ENCODE measurements at regions not wholly inside any gene's neighbourhood (a gene's known extent, or its start where the extent isn't known, plus 50 kb on each side); places are given as distances from the start of the nearest gene placed in this dataset.
"Not testable (repeated sequence)": the region's sequence is repeated elsewhere in the genome, so short reads cannot be mapped to it uniquely, and the experiment has no call there.

DNA sequence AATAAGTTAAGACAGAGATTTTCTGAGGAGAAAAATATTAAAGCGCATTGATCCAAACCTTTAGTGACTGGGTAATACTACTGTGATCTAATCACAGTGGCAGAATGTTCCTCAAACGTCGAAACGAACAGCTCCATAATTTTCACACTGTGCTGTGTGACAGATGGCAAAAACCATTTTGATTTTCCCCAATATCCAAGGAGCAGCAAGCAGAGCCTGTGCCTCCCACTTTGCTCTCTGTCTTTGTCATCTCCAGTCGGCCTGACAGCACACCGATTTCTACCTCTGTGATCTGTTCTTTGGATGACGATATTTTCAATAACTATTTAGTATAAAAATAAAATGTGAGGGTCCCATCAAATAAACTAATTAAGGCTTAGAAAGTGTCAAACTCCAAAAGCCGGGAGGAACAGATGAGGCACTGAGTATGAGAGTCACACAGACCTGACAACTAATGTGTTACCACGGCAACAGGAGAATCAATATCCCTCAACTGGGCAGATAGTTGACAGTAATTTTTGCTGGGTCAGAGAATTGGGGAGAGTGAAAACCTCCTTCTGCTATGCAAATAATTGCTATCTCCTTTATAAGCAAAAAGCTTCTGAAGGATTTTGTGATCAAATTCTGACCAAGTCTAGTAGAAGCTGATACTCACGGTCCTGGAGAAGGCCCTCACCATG is 489.1 kb upstream of the CFAP20DC start:
- DNase-seq = no peak

DNA sequence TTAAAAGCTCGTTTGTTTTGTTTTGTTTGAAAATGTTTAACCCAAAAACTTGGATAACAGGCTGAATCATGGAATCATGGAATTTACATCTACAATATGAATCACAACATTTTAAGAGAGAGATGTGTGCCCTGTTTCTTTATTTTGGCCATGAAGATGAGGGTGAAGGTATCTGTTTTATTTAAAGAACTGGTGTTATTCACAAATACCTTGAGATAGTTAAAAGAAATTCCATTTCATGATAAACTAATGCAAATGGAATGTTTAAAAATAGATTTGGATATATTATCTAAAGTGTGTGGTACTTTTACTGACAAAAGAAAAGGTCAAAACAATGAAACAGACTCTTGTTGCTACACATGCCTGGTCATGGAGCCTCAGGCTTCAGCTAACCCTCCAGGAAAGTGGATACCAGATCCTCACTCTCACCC is 486.0 kb upstream of the CFAP20DC start:
- no peak for DNase-seq

DNA sequence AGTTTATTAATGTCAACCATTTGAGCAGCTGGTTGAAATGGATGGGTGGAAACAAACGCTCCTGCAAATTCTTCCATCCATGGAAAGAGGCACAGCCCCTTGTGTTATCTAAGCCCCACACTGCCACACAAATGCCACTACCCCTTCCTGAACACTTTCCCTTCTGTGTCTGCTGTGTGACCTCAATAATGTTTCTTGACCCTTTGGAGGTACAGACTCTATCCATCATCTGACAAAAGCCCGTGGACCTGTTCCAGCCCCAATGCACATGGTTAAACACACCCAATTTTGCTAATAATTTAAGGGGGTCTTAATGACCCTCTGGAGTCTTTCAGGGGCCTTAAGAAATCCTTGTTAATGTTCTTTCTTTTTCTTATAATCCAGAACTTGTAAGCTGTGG is 482.2 kb upstream of the CFAP20DC start:
- no peak for DNase-seq

DNA sequence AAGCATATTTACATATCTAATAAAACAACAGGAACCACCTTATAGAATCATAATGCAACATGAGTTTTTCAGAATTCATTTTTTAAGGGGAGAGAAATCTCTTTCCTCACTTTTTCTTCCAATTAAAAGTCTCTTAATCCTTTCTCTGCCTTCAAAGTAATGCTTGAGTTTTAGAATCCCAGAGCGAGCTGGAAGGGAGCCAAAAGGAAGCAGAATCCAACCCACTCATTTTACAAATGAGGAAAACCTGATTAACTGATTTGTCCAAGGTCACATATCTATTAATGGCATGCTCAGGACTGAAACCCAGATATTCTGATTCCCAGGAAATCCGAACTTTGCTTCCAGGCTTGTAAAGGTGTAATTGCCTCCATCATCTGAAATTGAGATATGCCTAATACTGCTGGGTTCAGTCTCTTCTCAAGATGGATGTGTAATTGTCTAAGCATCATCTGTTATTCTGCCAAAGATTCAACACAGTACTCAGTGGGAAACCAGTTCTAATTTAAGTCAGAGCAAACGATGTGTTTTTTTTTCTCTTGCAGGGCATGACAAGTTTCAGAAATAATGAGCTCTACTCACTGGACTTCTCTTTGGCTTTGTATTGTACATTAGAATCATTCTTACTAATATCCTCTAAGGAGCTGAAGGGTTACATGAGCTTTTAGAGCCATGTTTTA is 481.4 kb upstream of the CFAP20DC start:
- DNase-seq = no peak

DNA sequence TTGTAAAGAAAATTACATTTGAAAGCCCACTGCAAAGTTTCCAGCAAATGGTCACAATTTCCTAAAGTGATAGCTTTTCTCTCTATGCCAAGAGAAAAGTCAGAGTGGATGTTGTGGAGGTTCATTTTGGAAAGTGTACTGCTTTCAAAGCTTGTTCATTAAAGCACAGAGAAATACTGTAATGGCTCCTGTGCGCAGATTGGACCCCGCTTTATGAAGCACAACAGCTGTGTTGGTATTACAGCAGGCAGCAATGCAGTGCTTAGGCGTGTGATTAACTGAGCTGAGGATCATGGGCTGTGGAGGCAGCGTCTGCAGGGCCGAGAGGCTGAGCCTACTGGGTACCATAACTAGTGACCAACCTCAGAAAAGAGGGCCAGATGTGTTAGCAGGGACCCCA is 478.4 kb upstream of the CFAP20DC start:
- DNase-seq = no peak

DNA sequence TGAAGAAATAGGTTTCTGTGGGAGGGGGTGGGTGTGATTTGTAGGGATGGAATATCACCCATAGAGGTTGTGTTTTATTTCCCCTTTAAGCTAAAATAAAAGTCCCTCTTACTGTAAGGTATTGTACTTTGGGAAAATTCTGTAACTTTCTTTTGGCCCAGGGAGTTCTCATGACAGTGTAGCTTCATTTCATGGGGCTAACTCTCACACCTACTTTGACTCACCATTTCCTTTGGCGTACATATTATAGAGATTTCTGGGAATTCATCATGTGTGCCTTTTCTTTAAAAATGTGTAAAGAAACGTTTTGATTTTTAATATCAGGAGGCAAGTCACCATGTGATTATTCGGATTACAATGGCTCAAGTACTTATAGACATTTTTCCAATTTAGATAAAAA is 477.7 kb upstream of the CFAP20DC start:
- no peak for DNase-seq

DNA sequence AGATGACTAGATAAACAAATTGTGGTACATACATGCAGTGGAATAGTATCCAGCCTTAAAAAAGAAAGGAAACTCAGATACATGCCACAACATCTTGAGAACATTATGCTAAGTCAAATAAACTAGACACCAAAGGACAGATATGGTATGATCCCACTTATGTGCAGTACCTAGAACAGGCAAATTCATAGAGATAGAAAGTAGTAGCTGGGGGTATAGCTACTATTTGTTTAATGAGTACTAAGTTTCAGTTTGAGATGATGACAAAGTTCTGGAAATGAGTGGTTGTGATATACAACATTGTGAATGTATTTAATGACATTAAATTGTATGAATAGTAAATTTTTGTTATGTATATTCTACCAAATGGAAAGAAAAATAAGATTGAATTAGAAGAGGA is 477.2 kb upstream of the CFAP20DC start:
- DNase-seq = no peak

DNA sequence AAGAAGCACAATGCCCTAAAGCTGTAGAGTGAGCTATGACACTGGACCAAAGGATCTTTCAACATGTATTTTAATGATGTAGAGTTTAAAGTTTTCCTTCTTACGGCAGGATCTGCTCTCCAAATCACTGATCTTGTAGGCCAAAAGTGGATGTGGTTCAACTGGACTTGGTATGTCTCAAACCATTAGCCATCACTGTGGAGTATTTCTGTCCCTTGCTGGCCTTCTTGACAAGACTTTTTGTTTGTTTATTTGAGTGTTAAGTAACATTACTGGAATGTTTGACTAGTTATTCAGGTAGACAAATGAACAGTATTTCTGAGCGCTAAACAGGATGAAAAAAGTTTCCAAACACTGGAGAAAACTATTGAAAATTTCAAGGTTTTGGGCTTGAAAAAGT is 472.7 kb upstream of the CFAP20DC start:
- no peak for DNase-seq

DNA sequence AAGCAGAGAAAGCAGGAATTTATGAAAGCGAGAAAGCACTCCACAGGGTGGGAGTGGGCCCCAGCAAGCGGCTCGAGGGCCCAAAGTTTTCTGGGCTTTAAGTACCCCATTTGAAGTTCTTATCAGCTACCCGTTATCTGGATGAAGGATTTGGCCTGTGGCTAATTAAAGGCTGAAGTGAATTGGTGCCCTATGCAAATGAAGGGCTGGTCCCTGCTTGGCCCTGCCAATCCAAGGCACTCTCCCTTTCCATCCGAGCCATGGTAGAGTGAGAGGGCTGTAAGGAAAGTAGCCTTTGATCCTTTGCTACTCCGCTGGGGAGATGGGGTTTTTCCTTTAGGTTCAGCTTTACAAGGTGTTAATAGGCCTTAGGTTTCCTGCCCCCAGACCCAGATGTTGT is 469.3 kb upstream of the CFAP20DC start:
- DNase-seq = no peak

DNA sequence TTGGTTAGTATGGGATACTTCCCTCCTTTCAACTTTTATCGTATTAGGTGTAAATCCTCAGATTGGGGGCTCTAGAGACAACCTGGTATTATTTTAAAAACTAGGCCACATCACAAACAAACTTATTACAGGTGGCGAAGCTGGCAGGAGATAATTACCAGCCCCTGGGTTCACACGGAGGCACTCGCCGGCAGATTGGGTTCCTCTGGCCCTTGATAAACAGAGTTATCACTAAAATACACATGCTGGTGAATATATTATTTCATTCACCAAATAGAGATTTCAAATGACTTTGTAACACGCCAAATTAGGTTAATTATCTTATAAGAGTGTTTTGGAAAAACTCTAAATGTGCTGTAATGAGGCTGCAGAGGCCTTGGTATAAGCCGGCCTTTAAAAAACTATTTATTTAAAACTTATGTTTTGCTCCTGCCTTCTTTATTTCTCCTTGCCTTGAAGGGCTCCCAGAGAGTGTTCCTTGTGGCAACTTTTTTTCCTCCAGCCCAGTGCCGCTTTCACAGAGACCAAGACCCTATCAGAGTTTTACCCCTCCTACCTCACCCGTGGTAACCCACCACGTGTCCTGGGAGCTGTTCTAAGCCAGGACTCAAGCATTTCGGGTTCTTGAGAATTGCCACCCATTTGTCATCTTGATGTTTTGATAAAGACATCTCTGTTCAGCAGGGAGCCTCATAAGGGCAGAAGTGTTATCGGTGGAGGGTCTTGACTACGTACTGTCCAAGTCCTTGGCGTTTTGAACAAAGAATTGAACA is 468.6 kb upstream of the CFAP20DC start:
- no peak for DNase-seq

DNA sequence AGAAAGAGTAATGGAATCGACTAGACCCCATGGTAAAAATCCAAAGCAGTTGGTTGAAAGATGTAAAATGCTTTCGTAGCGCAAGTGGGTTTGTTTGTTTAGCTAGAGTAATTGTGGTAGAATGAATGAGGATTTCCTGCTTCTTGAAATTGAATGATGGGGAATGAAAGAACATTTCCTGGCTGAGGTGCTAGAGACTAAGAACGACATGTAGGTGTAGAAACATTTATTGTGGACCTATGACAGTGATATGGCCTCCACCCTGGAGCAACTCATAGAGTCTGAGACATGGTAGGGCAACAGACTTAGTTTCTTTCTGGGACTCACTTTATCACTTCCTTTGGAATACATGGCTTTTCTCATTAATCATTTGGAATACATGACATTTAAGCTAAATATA is 467.6 kb upstream of the CFAP20DC start:
- DNase-seq = no peak

DNA sequence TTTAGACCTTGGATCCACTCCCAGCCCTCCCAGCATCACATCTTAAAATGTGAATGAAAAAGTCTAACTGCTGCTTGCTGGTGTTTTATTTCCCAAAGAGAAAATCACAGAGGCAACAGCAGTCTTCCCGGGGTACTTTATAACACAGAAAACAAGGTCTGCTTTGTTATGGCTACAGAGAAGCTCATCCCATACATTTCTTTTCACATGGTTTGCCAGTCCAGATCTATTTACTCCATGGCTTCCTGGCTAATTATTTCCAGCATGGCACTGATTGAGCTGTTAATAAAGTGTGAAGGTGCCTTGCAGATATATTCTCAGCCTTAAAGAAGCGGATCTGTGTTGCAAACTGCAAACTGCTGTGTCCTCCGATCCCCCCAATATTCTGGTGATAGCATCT is 466.1 kb upstream of the CFAP20DC start:
- DNase-seq = no peak

DNA sequence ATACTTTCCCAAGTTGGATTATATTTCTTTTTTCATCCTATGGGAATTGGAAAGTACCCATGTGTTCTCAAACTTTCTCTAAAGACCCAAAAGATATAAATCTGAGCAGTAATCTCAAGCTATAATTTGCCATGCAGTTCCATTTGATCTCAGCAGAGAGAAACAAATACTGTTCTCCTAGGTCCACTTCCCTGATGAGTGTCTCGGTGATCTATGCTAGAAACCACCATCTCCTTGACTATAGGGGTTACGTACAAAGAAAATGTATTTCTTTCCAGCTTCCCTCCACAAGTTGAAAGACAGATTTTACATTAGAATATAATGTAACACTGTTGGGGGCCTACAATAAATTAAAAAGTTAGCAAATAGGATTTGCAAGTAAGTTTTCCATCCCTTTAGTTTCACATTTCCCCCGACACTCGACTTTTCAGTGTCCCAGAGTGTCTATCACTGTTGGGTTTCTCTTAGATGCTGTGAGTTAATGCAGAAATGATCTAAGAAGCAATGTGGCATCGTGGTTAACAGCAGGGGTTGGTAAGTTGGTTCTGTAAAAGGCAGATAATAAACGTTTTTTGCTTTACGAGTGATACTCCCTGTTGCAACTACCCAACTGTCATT is 465.1 kb upstream of the CFAP20DC start:
- no peak for DNase-seq

DNA sequence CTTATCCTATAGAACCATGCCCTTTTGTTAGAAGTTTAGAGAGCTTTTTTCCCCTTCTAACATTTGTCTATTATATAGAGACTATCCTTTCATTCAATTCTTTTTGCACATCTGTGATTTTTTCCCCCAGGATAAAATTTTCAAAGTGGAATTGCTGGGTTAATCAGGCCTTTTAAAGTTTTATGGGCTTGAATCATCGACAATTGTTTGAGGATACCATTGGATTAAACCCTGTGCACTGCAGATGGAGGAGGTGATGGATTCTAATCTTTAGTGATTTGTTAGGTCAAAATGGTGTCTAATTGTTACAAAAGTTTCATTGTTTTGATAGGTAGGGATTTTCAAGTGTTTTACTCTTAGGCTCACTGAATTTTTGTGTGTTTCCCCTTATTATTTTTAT is 463.7 kb upstream of the CFAP20DC start:
- DNase-seq = no peak

DNA sequence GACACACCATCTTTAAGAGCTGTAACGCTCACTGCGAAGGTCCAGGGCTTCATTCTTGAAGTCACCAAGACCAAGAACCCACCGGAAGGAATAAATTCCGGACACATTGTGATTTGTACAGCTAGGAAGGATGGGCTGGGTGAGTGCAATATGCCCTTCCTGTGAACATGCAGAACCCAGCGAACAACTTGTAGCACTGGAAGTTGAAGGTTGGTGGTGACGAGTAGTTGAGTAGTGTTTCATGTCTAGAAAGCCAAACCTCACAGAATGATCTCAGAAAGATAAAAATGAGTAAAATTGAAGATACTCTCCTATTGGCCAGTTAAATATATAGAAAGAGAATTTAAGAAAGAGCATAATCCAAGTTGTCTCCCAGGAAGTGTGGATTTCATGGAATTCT is 462.2 kb upstream of the CFAP20DC start:
- no peak for DNase-seq

DNA sequence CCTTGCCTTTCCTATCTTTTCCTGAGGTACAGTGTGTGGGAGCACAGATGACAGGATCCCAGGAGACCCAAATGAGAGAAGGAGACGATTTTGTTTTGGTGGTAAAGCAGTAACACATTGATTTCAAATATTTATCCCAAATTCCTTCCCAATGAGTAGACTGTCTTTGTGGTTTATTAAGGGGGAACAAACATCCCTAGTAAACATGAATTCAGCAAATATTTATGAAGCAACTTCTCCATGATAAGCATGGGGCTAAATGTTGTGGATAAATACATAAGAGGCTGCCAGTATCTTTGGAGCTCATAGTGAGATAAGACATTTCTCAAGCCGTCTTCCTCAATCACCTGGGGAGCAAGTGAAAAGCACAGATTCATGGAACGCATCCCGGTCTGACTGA is 460.8 kb upstream of the CFAP20DC start:
- DNase-seq = no peak

DNA sequence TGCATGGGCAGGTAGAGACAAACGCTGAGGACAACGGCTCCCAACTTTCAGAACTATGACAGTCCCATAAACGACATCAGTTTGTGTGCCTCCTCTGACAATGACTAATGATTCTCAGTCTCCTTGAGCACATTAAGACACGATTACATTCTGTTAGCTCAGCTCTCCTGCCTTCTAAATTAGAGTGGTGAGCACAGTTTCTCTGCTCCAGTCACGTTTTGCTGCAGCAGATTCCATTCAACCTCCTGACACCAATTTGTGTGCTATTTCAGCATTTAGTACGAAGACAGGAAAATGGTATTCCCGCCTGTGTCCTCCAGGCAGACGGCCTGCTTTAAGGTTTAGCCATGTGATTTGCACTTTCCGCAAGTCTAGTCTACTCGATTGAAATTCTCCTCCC is 458.4 kb upstream of the CFAP20DC start:
- no peak for DNase-seq

DNA sequence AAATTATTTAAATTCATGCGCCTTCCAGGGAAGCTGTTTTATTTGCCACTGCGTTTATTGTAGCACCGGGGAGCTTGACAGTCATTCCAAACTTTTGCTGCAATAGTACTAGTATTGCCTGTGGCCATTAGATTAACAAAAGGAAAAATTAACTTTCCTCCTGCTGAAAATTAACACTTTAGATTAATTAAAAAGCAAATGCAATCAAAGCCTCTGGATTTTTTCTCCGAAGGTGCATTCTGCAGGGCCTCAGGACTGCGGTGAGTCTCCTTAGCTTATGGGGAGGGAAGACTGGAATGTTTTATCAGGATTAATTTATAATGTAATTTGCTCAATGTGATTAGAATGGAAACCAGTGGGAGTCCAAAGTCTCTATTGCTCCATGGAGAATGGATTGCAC is 456.4 kb upstream of the CFAP20DC start:
- no peak for DNase-seq

DNA sequence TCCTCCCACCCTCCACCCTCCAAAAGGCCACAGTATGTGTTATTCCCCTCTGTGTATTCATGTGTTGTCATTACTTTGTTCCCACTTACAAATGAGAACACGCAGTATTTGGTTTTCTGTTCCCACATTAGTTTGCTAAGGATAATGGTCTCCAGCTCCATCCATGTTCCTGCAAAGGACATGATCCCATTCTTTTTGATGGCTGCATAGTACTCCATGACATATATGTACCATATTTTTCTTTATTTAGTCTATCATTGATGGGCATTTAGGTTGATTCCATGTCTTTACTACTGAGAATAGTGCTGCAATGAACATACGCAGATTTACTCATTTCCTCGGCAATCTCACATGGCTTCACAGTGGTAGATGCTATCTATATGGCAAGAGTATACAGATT is 453.6 kb upstream of the CFAP20DC start:
- no peak for DNase-seq

DNA sequence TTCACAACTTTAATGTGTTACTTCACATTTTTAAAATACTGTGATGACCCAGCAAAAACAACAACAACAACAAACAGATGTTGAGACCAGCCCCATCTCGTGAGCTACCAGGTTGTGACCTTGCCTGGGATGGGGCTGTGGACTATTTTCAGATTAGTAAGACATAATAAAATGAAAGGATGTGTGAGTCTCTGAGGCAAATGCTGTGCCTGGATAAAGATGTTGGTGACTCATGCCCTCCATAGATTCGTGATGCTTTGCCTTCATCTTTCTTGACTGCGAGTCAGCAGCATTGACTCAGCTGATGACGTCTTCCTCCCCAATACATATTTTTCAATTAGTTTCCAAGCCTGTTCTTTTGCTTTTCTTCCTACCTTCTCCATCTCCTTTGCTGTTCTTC is 453.0 kb upstream of the CFAP20DC start:
- no peak for DNase-seq

DNA sequence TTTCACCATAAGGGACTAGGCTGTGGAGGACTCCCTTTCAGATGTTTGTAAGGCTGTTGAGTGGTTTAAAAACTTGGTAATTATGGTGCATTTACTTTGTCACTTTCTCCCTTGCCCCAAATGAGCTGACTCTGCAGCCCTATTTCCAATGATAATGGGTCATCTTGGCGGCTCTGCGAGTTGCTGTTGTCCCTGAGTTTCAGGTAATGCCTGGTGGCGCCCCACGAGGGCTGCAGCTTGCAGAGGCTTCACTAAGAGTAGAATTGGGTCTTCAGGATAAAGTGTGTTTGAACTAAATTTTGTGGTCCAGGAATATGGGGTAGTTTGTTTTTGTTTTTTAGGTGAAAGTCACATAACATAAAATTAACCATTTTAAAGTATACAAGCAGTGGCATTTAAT is 450.1 kb upstream of the CFAP20DC start:
- DNase-seq = no peak

DNA sequence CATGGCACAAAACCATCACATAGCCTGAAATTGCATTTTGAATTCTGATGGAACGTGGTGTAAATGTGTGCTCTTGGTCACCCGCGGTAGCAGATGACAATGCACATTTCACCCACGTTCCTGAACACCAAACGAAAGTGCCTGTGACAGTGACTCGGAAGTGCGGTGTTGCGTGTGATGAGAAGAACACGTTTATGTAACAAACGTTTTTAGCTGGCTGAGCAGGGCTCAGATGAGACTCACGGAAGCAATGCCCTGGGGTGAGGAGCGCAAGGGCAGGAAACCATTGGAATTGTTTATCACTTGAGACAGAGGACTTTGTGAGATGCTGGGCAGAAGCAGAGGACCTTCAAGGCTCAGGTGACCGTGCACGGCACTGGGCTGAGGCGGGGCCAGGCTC is 449.2 kb upstream of the CFAP20DC start:
- no peak for DNase-seq

DNA sequence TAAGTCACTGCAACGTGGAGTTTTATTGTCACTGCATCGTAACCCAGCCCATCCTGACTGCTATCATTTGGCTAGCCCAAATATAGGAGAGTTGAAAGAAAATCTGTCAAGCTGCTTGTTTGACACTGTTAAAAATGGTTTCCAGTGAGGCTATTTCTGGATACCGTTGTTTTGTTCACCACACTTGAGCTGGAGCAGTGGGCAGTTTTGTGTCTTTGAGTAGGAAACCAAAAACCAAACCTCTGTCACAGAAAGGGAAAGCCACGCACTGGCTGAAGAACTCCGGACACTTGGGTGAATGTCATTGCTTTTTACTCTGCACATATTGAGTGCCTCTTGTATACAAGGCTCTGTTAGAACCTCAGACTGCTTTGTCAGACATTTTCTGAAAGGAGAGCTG is 446.4 kb upstream of the CFAP20DC start:
- DNase-seq = no peak

DNA sequence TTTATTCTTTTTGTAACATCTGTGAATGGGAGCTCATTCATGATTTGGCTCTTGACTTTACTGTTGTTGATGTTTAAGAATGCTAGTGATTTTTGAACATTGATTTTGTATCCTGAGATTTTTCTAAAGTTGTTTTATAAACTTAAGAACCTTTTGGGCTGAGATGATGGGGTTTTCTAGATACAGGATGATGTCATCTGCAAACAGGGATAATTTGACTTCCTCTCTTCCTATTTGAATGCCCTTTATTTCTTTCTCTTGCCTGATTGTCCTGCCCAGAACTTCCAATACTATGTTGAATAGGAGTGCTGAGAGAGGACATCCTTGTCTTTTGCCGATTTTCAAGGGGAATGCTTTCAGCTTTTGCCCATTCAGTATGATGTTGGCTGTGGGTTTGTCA is 445.1 kb upstream of the CFAP20DC start:
- DNase-seq = not testable (repeated sequence)

Data from activated CD4-positive, alpha-beta T cell treated with anti-CD3 and anti-CD28 coated beads, Interleukin-2, amount 50 U/mL, for 4 hours (primary cell).